ENCODE measurements at regions not wholly inside any gene's neighbourhood (a gene's known extent, or its start where the extent isn't known, plus 50 kb on each side); places are given as distances from the start of the nearest gene placed in this dataset.
"Not testable (repeated sequence)": the region's sequence is repeated elsewhere in the genome, so short reads cannot be mapped to it uniquely, and the experiment has no call there.

DNA sequence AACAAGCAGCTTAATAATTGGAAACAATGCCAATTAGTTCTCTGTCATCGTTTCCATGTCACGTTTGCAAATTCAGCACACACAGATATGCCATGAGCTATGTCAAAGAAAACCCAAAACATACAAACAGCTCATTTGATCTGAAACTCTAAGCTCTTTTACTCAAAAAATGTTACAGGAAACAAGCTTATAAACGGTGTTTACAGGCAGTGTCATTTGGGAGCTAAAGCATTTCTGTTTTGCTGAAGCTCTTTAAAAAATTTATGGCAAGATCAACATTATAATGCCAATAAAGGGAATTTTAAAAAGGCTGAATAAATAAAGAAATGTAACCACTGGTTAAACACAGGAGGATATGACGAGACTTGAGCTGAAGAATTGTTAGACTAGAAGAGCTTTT is 94.0 kb upstream of the HS3ST2 start:
- H3K4me3 ChIP-seq (ENCODE audit: low read length): no peak overlapping the region
- TF ChIP-seq EZH2phosphoT487 (IDR thresholded peaks at IDR 0.05; ENCODE audit: borderline replicate concordance, low read length): no peak
- TF ChIP-seq, protein P1, sequence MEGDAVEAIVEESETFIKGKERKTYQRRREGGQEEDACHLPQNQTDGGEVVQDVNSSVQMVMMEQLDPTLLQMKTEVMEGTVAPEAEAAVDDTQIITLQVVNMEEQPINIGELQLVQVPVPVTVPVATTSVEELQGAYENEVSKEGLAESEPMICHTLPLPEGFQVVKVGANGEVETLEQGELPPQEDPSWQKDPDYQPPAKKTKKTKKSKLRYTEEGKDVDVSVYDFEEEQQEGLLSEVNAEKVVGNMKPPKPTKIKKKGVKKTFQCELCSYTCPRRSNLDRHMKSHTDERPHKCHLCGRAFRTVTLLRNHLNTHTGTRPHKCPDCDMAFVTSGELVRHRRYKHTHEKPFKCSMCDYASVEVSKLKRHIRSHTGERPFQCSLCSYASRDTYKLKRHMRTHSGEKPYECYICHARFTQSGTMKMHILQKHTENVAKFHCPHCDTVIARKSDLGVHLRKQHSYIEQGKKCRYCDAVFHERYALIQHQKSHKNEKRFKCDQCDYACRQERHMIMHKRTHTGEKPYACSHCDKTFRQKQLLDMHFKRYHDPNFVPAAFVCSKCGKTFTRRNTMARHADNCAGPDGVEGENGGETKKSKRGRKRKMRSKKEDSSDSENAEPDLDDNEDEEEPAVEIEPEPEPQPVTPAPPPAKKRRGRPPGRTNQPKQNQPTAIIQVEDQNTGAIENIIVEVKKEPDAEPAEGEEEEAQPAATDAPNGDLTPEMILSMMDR (IDR thresholded peaks at IDR 0.05; ENCODE audit: low read depth, low read length, poor library complexity, severe bottlenecking): no peak
- no peaks in the 10 kb centered on the region for H3K4me1 ChIP-seq (ENCODE audit: control insufficient read depth, low read length)
- no peaks in the 10 kb centered on the region; the same call in 1 of the 2 replicates for H3K9me3 ChIP-seq (ENCODE audit: control insufficient read depth, insufficient read depth, low read length)
- 0 out of 2 replicates have a peak, but pooled peaks cover 6% of the 10 kb centered on the region for H3K27me3 ChIP-seq (ENCODE audit: control insufficient read depth, low read length)
- no peaks in the 10 kb centered on the region for H3K9me2 ChIP-seq (replicated peaks; ENCODE audit: control insufficient read depth, low read length)
- no peak overlapping the region for H3K4me2 ChIP-seq (ENCODE audit: low read length)
- H3K36me3 ChIP-seq (ENCODE audit: control insufficient read depth, low read length): no peaks in the 10 kb centered on the region
- H3F3A ChIP-seq (ENCODE audit: control insufficient read depth, insufficient read depth): no peaks in the 10 kb centered on the region
- no peaks in the 10 kb centered on the region for H3K79me2 ChIP-seq (ENCODE audit: control insufficient read depth, low read length)
- no peaks in the 10 kb centered on the region for H4K20me1 ChIP-seq (ENCODE audit: control insufficient read depth, insufficient read depth, low read depth, low read length)
- H3K27ac ChIP-seq (ENCODE audit: low read depth, low read length): no peak overlapping the region

DNA sequence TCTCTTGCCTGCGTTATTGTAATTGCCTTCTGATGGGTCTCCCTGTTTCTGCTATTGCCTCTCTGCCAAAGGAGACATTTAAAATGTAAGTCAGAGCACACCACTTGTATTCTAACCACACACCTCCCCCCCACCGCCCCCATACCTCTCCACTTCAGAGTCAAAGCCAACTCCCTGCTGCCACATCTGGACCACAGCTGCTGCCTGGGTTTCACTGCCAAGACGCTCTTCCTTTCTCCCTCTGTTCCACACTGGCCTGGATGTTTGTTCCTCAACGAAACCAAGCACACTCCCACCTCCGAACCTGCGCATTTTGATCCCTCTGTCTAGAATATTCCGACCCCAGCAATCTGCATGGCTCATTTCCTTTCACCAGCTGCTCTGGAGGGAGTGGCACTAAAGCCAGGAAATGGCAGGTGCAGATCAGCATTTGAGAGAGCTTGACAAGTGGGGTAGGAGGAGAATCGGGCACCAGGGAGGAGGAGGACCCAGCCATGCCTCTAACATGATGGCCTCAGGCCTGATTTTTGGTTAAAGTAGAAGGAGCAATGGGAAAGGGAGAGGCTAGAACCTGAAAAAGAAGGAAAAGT is 92.4 kb upstream of the HS3ST2 start:
- Histone ChIP-seq H3F3A (ENCODE audit: control insufficient read depth, insufficient read depth) (no peaks in the 10 kb centered on the region), H3K79me2 (ENCODE audit: control insufficient read depth, low read length) (no peaks in the 10 kb centered on the region), H3K9me3 (ENCODE audit: control insufficient read depth, insufficient read depth, low read length) (no peaks in the 10 kb centered on the region; the same call in 1 of the 2 replicates), H3K4me3 (ENCODE audit: low read length) (no peak overlapping the region), H3K9me2 (replicated peaks; ENCODE audit: control insufficient read depth, low read length) (no peaks in the 10 kb centered on the region), H3K36me3 (ENCODE audit: control insufficient read depth, low read length) (no peaks in the 10 kb centered on the region), H3K4me1 (ENCODE audit: control insufficient read depth, low read length) (no peaks in the 10 kb centered on the region), H3K4me2 (ENCODE audit: low read length) (no peak overlapping the region), H3K27ac (ENCODE audit: low read depth, low read length) (no peak overlapping the region), H4K20me1 (ENCODE audit: control insufficient read depth, insufficient read depth, low read depth, low read length) (no peaks in the 10 kb centered on the region), H3K27me3 (ENCODE audit: control insufficient read depth, low read length) (0 out of 2 replicates have a peak, but pooled peaks cover 4% of the 10 kb centered on the region)
- TF ChIP-seq EZH2phosphoT487 (IDR thresholded peaks at IDR 0.05; ENCODE audit: borderline replicate concordance, low read length): no peak
- TF ChIP-seq, protein P1 (IDR thresholded peaks at IDR 0.05; ENCODE audit: low read depth, low read length, poor library complexity, severe bottlenecking): no peak

DNA sequence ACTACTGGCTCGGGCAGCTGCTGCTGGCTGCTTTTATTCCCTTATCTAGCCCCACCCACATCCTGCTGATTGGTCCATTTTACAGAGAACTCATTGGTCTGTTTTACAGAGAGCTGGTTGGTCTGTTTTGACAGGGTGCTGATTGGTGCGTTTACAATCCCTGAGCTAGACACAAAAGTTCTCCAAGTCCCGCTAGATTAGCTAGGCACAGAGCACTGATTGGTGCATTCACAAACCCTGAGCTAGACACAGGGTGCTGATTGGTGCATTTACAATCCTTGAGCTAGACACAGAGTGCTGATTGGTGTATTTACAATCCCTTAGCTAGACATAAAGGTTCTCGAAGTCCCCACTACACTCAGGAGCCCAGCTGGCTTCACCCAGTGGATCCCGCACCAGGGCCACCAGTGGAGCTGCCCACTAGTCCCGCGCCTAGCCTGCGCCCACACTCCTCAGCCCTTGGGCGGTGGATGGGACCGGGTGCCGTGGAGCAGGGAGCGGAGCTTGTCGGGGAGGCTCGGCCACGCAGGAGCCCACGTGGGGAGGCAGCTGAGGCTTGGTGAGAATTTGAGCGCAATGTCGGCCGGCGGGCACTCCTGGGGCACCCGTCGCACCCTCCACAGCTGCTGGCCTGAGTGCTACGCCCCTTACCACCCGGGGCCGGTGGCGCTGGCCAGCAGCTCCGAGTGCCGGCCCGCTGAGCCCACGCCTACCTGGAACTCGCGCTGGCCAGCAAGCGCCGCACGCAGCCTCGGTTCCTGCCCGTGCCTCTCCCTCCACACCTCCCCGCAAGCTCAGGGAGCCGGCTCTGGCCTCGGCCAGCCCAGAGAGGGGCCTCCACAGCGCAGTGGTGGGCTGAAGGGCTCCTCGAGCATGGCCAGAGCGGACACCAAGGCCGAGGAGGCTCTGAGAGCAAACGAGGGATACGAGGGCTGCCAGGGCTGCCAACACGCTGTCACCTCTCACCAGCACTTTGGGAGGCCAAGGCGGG is 91.1 kb upstream of the HS3ST2 start:
- not testable (repeated sequence) for H3K9me2 ChIP-seq (replicated peaks; ENCODE audit: control insufficient read depth, low read length); H3K4me1 ChIP-seq (ENCODE audit: control insufficient read depth, low read length); H3K79me2 ChIP-seq (ENCODE audit: control insufficient read depth, low read length); H4K20me1 ChIP-seq (ENCODE audit: control insufficient read depth, insufficient read depth, low read depth, low read length); H3K36me3 ChIP-seq (ENCODE audit: control insufficient read depth, low read length); H3K27me3 ChIP-seq (ENCODE audit: control insufficient read depth, low read length); H3K4me2 ChIP-seq (ENCODE audit: low read length); H3K9me3 ChIP-seq (ENCODE audit: control insufficient read depth, insufficient read depth, low read length); H3K27ac ChIP-seq (ENCODE audit: low read depth, low read length); H3K4me3 ChIP-seq (ENCODE audit: low read length); H3F3A ChIP-seq (ENCODE audit: control insufficient read depth, insufficient read depth)

DNA sequence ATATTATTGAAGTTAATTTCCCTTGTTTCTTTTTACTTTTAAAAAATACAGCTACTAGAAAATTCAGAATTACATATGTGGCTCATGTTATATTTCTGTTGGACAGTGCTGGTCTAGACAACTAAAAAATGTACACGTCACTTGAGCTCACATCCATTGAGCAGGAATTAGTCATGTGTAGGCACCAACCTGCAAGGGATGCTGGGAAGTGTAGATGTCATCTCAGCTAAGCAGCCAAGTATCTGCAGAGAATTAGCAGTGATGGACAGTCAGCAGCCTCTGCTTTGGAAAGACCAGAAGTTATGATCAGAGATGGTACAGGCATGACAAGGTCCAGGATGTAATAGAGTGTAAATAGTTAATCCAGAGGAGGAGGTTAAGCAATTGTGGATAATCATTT is 87.1 kb upstream of the HS3ST2 start:
- Histone ChIP-seq H3K27me3 (ENCODE audit: control insufficient read depth, low read length) (peaks cover 4% of the 10 kb centered on the region; the same call in 1 of the 2 replicates), H3K4me1 (ENCODE audit: control insufficient read depth, low read length) (no peaks in the 10 kb centered on the region), H3K4me3 (ENCODE audit: low read length) (no peak overlapping the region), H3F3A (ENCODE audit: control insufficient read depth, insufficient read depth) (no peaks in the 10 kb centered on the region), H4K20me1 (ENCODE audit: control insufficient read depth, insufficient read depth, low read depth, low read length) (no peaks in the 10 kb centered on the region), H3K4me2 (ENCODE audit: low read length) (no peak overlapping the region), H3K9me3 (ENCODE audit: control insufficient read depth, insufficient read depth, low read length) (no peaks in the 10 kb centered on the region; the same call in 1 of the 2 replicates), H3K36me3 (ENCODE audit: control insufficient read depth, low read length) (no peaks in the 10 kb centered on the region), H3K9me2 (replicated peaks; ENCODE audit: control insufficient read depth, low read length) (no peaks in the 10 kb centered on the region), H3K79me2 (ENCODE audit: control insufficient read depth, low read length) (no peaks in the 10 kb centered on the region), H3K27ac (ENCODE audit: low read depth, low read length) (no peak overlapping the region)
- no peak for TF ChIP-seq EZH2phosphoT487 (IDR thresholded peaks at IDR 0.05; ENCODE audit: borderline replicate concordance, low read length)
- TF ChIP-seq, protein P1 (IDR thresholded peaks at IDR 0.05; ENCODE audit: low read depth, low read length, poor library complexity, severe bottlenecking): no peak
